Neural crest cell (in vitro differentiated cells): ENCODE measurements at regions not wholly inside any gene's neighbourhood (a gene's known extent, or its start where the extent isn't known, plus 50 kb on each side); places are given as distances from the start of the nearest gene placed in this dataset.
"Not testable (repeated sequence)": the region's sequence is repeated elsewhere in the genome, so short reads cannot be mapped to it uniquely, and the experiment has no call there.

ENCODE experiments used
- DNase-seq: peaks from one replicate; pipeline ENCODE4 v3.0.0; 2021; ENCODE audit warnings: low read depth, mixed read lengths, low spot score
- H3K27ac Mint-ChIP-seq: one replicate; pipeline ENCODE4 v1.8.0; 2021; ENCODE audit warnings: mild to moderate bottlenecking, mixed read lengths; ENCODE audit not compliant: unreplicated experiment
- H3K27me3 Mint-ChIP-seq: 2 replicates; pipeline ENCODE4 v1.8.0; 2021; ENCODE audit warnings: low read depth, mild to moderate bottlenecking, mixed read lengths
- H3K36me3 Mint-ChIP-seq: 2 replicates; pipeline ENCODE4 v1.8.0; 2021; ENCODE audit warnings: low read depth, mild to moderate bottlenecking, mixed read lengths
- H3K4me1 Mint-ChIP-seq: 2 replicates; pipeline ENCODE4 v1.8.0; 2021; ENCODE audit warnings: mixed read lengths
- H3K4me3 Mint-ChIP-seq: one replicate; pipeline ENCODE4 v1.8.0; 2021; ENCODE audit warnings: mild to moderate bottlenecking, mixed read lengths
- H3K9me3 Mint-ChIP-seq: 2 replicates; pipeline ENCODE4 v1.8.0; 2021; ENCODE audit warnings: mixed read lengths
- TF ChIP-seq, protein P1 (sequence below): fragments of 200-600 bp; sonication (generic); conservative IDR thresholded peaks from 2 replicates; pipeline ENCODE4 v1.5.0; 2021; ENCODE audit warnings: antibody characterized with exemption, mild to moderate bottlenecking

- H3K4me1 Mint-ChIP-seq: no peaks in the 10 kb centered on the region
Measured at GRCh38 chr6:76174722-76175121, 102.3 kb upstream of the IMPG1 start.

GRCh38 chr6:76166874-76167273, 94.4 kb upstream of the IMPG1 start:
- no peaks in the 10 kb centered on the region for H3K4me1 Mint-ChIP-seq
- no peak overlapping the region for H3K4me3 Mint-ChIP-seq
- peaks cover 20% of the 10 kb centered on the region for H3K9me3 Mint-ChIP-seq
- no peak for DNase-seq
- no peak overlapping the region for H3K27ac Mint-ChIP-seq
- no peaks in the 10 kb centered on the region for H3K36me3 Mint-ChIP-seq
- TF ChIP-seq, protein P1, sequence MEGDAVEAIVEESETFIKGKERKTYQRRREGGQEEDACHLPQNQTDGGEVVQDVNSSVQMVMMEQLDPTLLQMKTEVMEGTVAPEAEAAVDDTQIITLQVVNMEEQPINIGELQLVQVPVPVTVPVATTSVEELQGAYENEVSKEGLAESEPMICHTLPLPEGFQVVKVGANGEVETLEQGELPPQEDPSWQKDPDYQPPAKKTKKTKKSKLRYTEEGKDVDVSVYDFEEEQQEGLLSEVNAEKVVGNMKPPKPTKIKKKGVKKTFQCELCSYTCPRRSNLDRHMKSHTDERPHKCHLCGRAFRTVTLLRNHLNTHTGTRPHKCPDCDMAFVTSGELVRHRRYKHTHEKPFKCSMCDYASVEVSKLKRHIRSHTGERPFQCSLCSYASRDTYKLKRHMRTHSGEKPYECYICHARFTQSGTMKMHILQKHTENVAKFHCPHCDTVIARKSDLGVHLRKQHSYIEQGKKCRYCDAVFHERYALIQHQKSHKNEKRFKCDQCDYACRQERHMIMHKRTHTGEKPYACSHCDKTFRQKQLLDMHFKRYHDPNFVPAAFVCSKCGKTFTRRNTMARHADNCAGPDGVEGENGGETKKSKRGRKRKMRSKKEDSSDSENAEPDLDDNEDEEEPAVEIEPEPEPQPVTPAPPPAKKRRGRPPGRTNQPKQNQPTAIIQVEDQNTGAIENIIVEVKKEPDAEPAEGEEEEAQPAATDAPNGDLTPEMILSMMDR: no peak
- H3K27me3 Mint-ChIP-seq: no peaks in the 10 kb centered on the region

More at GRCh38 chr6:76174722-76175121, 102.3 kb upstream of the IMPG1 start:
- TF ChIP-seq, protein P1: no peak
- peaks cover 5% of the 10 kb centered on the region for H3K9me3 Mint-ChIP-seq
- no peaks in the 10 kb centered on the region for H3K27me3 Mint-ChIP-seq
- H3K36me3 Mint-ChIP-seq: no peaks in the 10 kb centered on the region
- H3K27ac Mint-ChIP-seq: no peak overlapping the region
- H3K4me3 Mint-ChIP-seq: no peak overlapping the region
- DNase-seq: no peak

DNA sequence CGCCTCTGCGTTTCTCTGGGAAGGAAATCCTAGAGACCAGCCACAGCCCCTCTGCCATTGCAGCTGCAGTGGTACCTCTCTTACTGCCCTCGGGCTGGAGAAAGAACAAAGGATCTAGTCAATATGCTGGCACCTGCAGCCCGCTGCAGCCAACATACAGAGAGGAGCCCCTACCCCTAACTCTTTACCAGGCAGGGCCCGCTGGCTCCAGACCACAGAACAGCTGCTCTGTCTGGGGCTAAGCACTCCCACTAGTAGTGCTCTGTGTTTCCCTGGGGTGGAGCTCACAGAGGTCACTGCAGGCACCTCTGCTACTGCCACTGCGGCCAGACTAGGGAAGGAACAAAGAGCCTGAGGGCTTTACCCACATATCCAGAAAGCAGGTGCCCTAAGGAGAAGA, 93.8 kb upstream of the IMPG1 start:
- no peaks in the 10 kb centered on the region for H3K4me1 Mint-ChIP-seq
- no peak overlapping the region for H3K4me3 Mint-ChIP-seq
- TF ChIP-seq, protein P1: no peak
- H3K36me3 Mint-ChIP-seq: no peaks in the 10 kb centered on the region
- no peaks in the 10 kb centered on the region for H3K27me3 Mint-ChIP-seq
- no peak for DNase-seq
- peaks cover 20% of the 10 kb centered on the region for H3K9me3 Mint-ChIP-seq
- no peak overlapping the region for H3K27ac Mint-ChIP-seq

DNA sequence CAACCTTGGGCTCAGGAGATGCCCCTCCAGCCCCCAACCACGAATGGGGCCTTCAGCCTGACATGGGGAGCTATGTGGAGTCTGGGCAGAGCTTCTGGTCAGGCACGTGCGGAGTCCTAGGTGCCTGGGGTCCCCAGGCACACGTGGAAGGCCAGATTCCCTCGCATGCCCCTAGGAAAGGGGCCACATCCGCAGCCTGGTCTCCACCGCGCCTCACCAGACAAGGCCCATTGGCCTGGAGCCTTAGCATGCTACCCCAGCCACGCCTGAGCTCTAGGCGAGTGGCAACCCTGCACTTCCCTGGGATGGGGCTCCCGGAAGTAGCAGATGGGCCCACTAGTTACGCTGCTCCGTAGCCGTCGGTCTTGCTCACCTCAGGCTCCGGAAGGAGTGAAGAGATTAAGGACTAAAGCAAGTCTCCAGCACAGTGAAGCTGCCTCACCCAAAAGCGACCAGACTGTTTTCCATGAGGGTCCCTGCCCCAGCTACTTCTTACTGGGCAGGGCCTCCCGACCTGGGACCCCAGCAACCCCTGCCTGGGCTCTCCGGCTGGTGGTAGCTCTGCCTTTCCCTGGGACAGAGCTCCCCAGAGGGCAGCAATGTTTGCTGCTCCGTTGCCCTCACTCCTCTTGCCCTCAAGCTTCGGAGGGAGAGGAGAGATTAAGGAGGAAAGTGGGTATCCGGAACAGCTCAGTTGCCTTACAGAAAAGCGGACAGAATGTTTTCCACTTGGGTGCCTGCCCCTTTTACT, 93.2 kb upstream of the IMPG1 start:
- no peak for DNase-seq
- H3K9me3 Mint-ChIP-seq: peaks cover 20% of the 10 kb centered on the region
- no peak overlapping the region for H3K27ac Mint-ChIP-seq
- no peaks in the 10 kb centered on the region for H3K4me1 Mint-ChIP-seq
- H3K36me3 Mint-ChIP-seq: no peaks in the 10 kb centered on the region
- no peak overlapping the region for H3K4me3 Mint-ChIP-seq
- H3K27me3 Mint-ChIP-seq: no peaks in the 10 kb centered on the region
- TF ChIP-seq, protein P1: no peak

DNA sequence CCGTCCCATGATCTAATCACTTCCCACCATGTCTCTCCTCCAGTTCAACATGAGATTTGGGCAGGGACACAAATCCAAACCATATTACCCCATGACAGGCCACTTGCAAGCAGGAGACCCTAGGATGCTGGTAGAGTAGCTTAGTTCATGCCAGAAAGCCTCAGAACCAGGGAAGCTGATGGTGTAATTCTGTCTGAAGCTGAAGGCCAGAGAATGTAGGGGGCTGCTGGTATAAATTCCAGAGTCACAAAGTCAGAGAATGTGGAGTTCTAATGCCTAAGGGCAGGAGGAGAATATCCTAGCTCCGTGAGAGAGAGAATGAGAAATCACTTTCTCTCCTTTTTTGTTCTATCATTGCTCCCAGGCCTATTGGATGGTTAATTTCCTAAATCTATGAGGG, 90.3 kb upstream of the IMPG1 start:
- Mint-ChIP-seq H3K9me3 (peaks cover 14% of the 10 kb centered on the region), H3K27ac (no peak overlapping the region), H3K4me3 (no peak overlapping the region), H3K27me3 (no peaks in the 10 kb centered on the region), H3K4me1 (no peaks in the 10 kb centered on the region), H3K36me3 (no peaks in the 10 kb centered on the region)
- TF ChIP-seq, protein P1: no peak
- DNase-seq: no peak

DNA sequence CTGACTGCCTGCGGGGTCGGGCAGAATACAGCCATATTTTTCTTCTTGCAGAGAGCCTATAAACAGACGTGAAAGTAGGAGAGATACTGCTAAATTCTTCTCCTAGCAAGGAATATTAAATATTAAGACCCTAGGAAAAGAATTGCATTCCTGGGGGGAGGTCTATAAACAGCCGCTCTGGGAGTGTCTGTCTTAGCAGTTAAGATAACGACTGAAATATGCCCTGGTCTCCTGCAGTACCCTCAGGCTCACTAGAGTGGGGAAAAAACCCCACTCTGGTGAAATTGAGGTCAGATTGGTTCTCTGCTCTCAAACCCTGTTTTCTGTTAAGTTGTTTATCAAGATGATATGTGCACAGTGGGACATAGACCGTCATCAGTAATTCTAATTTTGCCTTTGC, 85.3 kb upstream of the IMPG1 start:
- not testable (repeated sequence) for DNase-seq, H3K36me3 Mint-ChIP-seq, H3K4me3 Mint-ChIP-seq, H3K27me3 Mint-ChIP-seq, H3K4me1 Mint-ChIP-seq, H3K27ac Mint-ChIP-seq
- peaks cover 11% of the 10 kb centered on the region for H3K9me3 Mint-ChIP-seq
